SK-N-SH (cell line): ENCODE measurements at regions not wholly inside any gene's neighbourhood (a gene's known extent, or its start where the extent isn't known, plus 50 kb on each side); places are given as distances from the start of the nearest gene placed in this dataset.

ENCODE experiments used
- CTCF ChIA-PET: fragments of 300-600, 350-600 bp; formaldehyde crosslinking; extraction: SDS; loops from one replicate; lab custom pipeline; 2021; lab: Yijun Ruan, JAX
- POLR2A ChIA-PET: fragments of 350-600 bp; sonication (Branson Sonifier 250); formaldehyde crosslinking; extraction: SDS; loops from one replicate; lab custom pipeline; 2020; ENCODE audit warnings: antibody characterized with exemption, inconsistent platforms; lab: Yijun Ruan, JAX
- DNase-seq: peaks from one replicate; pipeline ENCODE4 v3.0.0; 2012
- H2AFZ ChIP-seq: fragments of 200-600 bp; sonication (generic); 2 replicates; pipeline ENCODE4 v1.8.1; 2016; ENCODE audit warnings: antibody characterized with exemption, mild to moderate bottlenecking, low read depth
- H3F3A ChIP-seq: fragments of 200-600 bp; sonication (generic); replicated peaks from 2 replicates; pipeline ENCODE3; 2016; ENCODE audit warnings: antibody characterized with exemption, mild to moderate bottlenecking; ENCODE audit not compliant: insufficient read depth
- H3K27ac ChIP-seq, 2 experiments: fragments of 200-500 bp in 1 of 2; fragments of 200-600 bp in 1 of 2; sonication (Bioruptor generic) in 1 of 2; sonication (generic), shearing (Covaris generic) in 1 of 2; 2 replicates each; pipeline versions ENCODE4 v1.5.1 to v1.6.1; 2014 to 2016; ENCODE audit warnings: low read depth in 2 of 2, inconsistent platforms in 1 of 2, low read length in 1 of 2, mild to moderate bottlenecking in 1 of 2, mixed read lengths in 1 of 2
- H3K27me3 ChIP-seq: fragments of 200-600 bp; sonication (generic), shearing (Covaris generic); 2 replicates; pipeline ENCODE4 v1.6.1; 2016; ENCODE audit warnings: mixed run types; ENCODE audit not compliant: insufficient read depth
- H3K36me3 ChIP-seq, 2 experiments: fragments of 200-500 bp in 1 of 2; fragments of 200-600 bp in 1 of 2; sonication (Bioruptor generic) in 1 of 2; sonication (generic) in 1 of 2; replicated peaks in 1 of 2; 2 replicates each; pipeline versions ENCODE3 to v1.5.1; 2014 to 2016; ENCODE audit warnings: low read length in 1 of 2, mild to moderate bottlenecking in 1 of 2; ENCODE audit not compliant: insufficient read depth in 2 of 2, control insufficient read depth in 1 of 2
- H3K4me1 ChIP-seq, 2 experiments: fragments of 200-500 bp in 1 of 2; fragments of 200-600 bp in 1 of 2; sonication (Bioruptor generic) in 1 of 2; sonication (generic), shearing (Covaris generic) in 1 of 2; 2 replicates each; pipeline versions ENCODE4 v1.5.1 to v1.6.1; 2014 to 2016; ENCODE audit warnings: low read depth in 1 of 2, low read length in 1 of 2, mixed run types in 1 of 2; ENCODE audit not compliant: insufficient read depth in 2 of 2, control insufficient read depth in 1 of 2
- H3K4me2 ChIP-seq: fragments of 200-600 bp; sonication (generic), shearing (Covaris generic); 2 replicates; pipeline ENCODE4 v1.6.1; 2017; ENCODE audit warnings: mixed run types
- H3K4me3 ChIP-seq, 2 experiments: fragments of 200-500 bp in 1 of 2; fragments of 200-600 bp in 1 of 2; sonication (Bioruptor generic) in 1 of 2; sonication (generic), shearing (Covaris generic) in 1 of 2; 2 replicates each; pipeline versions ENCODE4 v1.5.1 to v1.8.1; 2014 to 2016; ENCODE audit warnings: low read depth in 2 of 2, inconsistent platforms in 1 of 2, low read length in 1 of 2, mild to moderate bottlenecking in 1 of 2, mixed read lengths in 1 of 2, moderate library complexity in 1 of 2
- H3K79me2 ChIP-seq: fragments of 200-600 bp; sonication (generic); 2 replicates; pipeline ENCODE4 v1.8.1; 2017; ENCODE audit warnings: mild to moderate bottlenecking; ENCODE audit not compliant: insufficient read depth
- H3K9ac ChIP-seq: fragments of 200-600 bp; sonication (generic); 2 replicates; pipeline ENCODE4 v1.6.1; 2017; ENCODE audit warnings: mixed run types
- H3K9me2 ChIP-seq: fragments of 200-600 bp; sonication (generic); 2 replicates; pipeline ENCODE4 v1.6.1; 2017; ENCODE audit warnings: mixed run types
- H3K9me3 ChIP-seq: fragments of 200-600 bp; sonication (generic); 2 replicates; pipeline ENCODE4 v1.6.1; 2017; ENCODE audit warnings: mixed run types, mild to moderate bottlenecking, moderate library complexity
- H4K20me1 ChIP-seq: fragments of 200-600 bp; sonication (generic); 2 replicates; pipeline ENCODE4 v1.6.1; 2017; ENCODE audit warnings: mild to moderate bottlenecking, mixed run types; ENCODE audit not compliant: insufficient read depth
- EP300 ChIP-seq, 2 experiments: IDR thresholded peaks; 2 replicates each; pipeline versions ENCODE4 v1.4.0 to v1.6.1; 2012; ENCODE audit warnings: borderline replicate concordance in 1 of 2, low read depth in 1 of 2, low read length in 1 of 2
- JUND ChIP-seq: IDR thresholded peaks from 2 replicates; pipeline ENCODE4 v1.4.0; 2012
- MEF2A ChIP-seq: IDR thresholded peaks from 2 replicates; pipeline ENCODE4 v1.4.0; 2012; ENCODE audit warnings: low read depth, borderline replicate concordance
- MXI1 ChIP-seq: IDR thresholded peaks from 2 replicates; pipeline ENCODE4 v1.6.1; 2012; ENCODE audit warnings: mild to moderate bottlenecking, low read depth, low read length, improper control_type of control experiment
- RCOR1 ChIP-seq: fragments of 150-350 bp; IDR thresholded peaks from 2 replicates; pipeline ENCODE4 v1.6.1; 2017; ENCODE audit warnings: antibody characterized with exemption, low read length
- TCF12 ChIP-seq: IDR thresholded peaks from 2 replicates; pipeline ENCODE4 v1.4.0; 2012
- WGBS: methylation state at CpG from one replicate; pipeline ENCODE4 v1.1.6; 2017; ENCODE audit warnings: low lambda C conversion rate; 5-methylcytosine and 5-hydroxymethylcytosine counted together
- TF ChIP-seq, protein P1 (sequence below): fragments of 150-350 bp; IDR thresholded peaks from 2 replicates; pipeline ENCODE4 v1.6.1; 2017; ENCODE audit warnings: antibody characterized with exemption, low read length, low read depth, borderline replicate concordance
- TF ChIP-seq, protein P2 (sequence below): IDR thresholded peaks from 2 replicates; pipeline ENCODE4; 2012
- TF ChIP-seq, protein P3 (sequence below): IDR thresholded peaks from 2 replicates; pipeline ENCODE4 v1.4.0; 2012; ENCODE audit warnings: low read depth

DNA sequence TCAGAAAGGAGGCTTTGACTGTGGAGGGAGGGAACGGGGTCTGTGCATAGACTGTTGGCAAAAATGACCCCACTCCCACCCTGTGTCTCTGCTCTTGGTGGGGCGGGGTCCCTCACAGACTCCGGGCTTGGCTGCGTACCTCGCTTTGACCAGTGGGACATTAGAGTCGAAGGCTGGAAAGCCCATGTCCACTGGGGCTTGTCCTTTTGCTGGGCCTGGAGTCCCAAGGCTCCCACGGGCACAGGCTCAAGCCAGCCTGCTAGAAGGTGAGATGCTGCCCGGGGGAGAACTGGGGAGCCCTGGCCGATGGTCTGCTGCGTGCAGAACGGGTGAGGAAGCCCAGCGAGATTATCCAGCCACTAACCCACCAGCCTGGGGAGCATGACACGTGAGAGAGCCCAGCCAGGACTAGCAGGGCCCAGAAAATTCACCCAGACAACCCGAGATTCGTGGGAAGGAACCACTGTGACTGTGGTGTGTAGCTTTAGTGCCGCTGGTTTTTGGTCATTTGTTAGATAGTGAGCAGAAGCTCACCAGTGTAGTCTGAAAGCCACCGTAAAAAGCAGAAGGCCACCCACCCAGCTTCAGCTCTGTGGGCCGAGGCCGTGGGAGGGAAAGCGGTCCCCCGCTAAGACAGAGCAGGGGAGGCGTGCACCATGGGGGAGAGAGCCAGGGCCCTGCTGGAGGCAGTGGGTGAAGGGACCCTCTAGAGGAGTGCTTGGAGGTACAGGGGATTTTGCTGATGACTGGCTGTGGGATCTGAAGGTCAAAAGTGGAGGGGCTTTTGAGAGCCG is 78.3 kb upstream of the C1orf174 start (continued):
- TF ChIP-seq MXI1 (no peak), EP300 (IDR thresholded peaks at IDR 0.05; ENCODE audit: borderline replicate concordance in 1 of 2, low read depth in 1 of 2, low read length in 1 of 2) (no peak)
- TF ChIP-seq, protein P1, sequence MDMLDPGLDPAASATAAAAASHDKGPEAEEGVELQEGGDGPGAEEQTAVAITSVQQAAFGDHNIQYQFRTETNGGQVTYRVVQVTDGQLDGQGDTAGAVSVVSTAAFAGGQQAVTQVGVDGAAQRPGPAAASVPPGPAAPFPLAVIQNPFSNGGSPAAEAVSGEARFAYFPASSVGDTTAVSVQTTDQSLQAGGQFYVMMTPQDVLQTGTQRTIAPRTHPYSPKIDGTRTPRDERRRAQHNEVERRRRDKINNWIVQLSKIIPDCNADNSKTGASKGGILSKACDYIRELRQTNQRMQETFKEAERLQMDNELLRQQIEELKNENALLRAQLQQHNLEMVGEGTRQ: no peak

DNA sequence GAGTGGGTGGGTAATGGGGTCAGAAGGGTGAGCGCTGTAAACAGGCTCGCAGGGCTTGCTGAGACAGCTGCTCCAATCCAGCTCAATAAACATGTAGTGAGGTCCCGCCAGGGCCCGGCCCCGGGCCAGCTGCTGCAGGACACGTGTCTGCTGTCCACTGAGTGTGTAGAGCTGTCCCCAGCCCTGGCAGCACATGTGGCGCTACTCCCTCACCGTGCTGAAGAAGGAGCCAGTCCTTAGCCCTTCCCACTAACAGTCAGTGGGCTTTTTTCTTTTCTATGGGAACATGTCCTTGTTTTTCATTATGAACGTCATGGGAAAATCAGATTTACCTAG is 78.9 kb upstream of the C1orf174 start:
- Histone ChIP-seq H3K9ac (no peak overlapping the region), H3K9me3 (no peaks in the 10 kb centered on the region), H3K36me3 (no peaks in the 10 kb centered on the region), H3K9me2 (no peaks in the 10 kb centered on the region), H3F3A (no peaks in the 10 kb centered on the region), H4K20me1 (no peaks in the 10 kb centered on the region), H3K79me2 (no peaks in the 10 kb centered on the region), H3K4me2 (no peak overlapping the region), H3K4me3 (no peak overlapping the region), H3K27ac (no peak overlapping the region), H3K4me1 (peaks cover 0 to 9% of the 10 kb centered on the region in 2 experiments; a peak in 1 of 4 replicates), H2AFZ (no peak overlapping the region), H3K27me3 (no peaks in the 10 kb centered on the region)
- CTCF ChIA-PET: interaction anchor here (0.9 kb wide), 1 partner anchor 10 kb away, joined by 3 read pairs; no protein-coding TSS in a partner anchor
- DNase-seq: no peak
- WGBS: 45% methylated on average over 9 of the region's 9 CpGs
- POLR2A ChIA-PET: no interaction called here
- no peak for TF ChIP-seq JUND
- TF ChIP-seq, protein P1: no peak

DNA sequence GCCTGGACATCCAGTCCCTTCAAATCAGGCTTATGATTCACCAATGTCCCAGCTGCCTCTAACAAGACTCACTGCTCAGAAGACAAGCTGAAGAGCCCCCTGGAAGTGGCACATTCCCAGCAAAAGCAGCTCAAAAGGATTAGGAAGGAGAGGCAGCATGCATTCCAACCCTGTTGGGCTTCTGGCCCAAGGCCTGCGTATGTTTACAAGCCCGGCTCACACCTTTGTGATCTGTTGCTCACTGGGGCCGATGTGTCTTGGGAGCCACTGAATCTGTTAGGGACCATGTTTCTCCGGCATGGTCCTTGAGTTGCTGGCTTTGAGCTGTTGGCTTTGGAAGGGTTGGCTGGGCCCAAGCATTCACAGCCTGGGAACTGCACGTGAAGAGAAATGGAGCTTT is 81.2 kb upstream of the C1orf174 start:
- H3K4me3 ChIP-seq: no peak overlapping the region
- H3K9me3 ChIP-seq: no peaks in the 10 kb centered on the region
- no peak overlapping the region for H3K27ac ChIP-seq
- POLR2A ChIA-PET: no interaction called here
- no peaks in the 10 kb centered on the region for H4K20me1 ChIP-seq
- no peak overlapping the region for H2AFZ ChIP-seq
- WGBS: 71% methylated on average over 2 of the region's 5 CpGs
- H3K4me1 ChIP-seq: peaks cover 0 to 9% of the 10 kb centered on the region in 2 experiments; a peak in 1 of 4 replicates
- no peaks in the 10 kb centered on the region for H3K9me2 ChIP-seq
- no peak for TF ChIP-seq TCF12
- no peak for TF ChIP-seq RCOR1
- TF ChIP-seq, protein P2, sequence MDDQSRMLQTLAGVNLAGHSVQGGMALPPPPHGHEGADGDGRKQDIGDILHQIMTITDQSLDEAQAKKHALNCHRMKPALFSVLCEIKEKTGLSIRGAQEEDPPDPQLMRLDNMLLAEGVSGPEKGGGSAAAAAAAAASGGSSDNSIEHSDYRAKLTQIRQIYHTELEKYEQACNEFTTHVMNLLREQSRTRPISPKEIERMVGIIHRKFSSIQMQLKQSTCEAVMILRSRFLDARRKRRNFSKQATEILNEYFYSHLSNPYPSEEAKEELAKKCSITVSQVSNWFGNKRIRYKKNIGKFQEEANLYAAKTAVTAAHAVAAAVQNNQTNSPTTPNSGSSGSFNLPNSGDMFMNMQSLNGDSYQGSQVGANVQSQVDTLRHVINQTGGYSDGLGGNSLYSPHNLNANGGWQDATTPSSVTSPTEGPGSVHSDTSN: no peak
- TF ChIP-seq, protein P3, sequence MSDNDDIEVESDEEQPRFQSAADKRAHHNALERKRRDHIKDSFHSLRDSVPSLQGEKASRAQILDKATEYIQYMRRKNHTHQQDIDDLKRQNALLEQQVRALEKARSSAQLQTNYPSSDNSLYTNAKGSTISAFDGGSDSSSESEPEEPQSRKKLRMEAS: no peak
- TF ChIP-seq MEF2A: no peak
- TF ChIP-seq, all 33 proteins: peak for 0
- DNase-seq: no peak
- Histone ChIP-seq H3K27me3 (no peaks in the 10 kb centered on the region), H3K36me3 (no peaks in the 10 kb centered on the region), H3K9ac (no peak overlapping the region), H3F3A (no peaks in the 10 kb centered on the region), H3K4me2 (no peak overlapping the region), H3K79me2 (no peaks in the 10 kb centered on the region)
- CTCF ChIA-PET: no interaction called here
